ENCODE measurements at regions not wholly inside any gene's neighbourhood (a gene's known extent, or its start where the extent isn't known, plus 50 kb on each side); places are given as distances from the start of the nearest gene placed in this dataset.

GRCh38 chr6:134689177-134689576, 260.7 kb downstream of the ALDH8A1 start:
- Histone ChIP-seq H2AFZ (replicated peaks) (no peak overlapping the region), H3K27ac (no peak overlapping the region), H3K79me2 (ENCODE audit: low read depth) (no peaks in the 10 kb centered on the region), H3F3A (ENCODE audit: low read depth) (no peaks in the 10 kb centered on the region), H3K9me3 (ENCODE audit: low read depth) (no peaks in the 10 kb centered on the region), H3K36me3 (no peaks in the 10 kb centered on the region), H3K4me3 (no peak overlapping the region), H3K4me2 (no peak overlapping the region), H3K4me1 (no peaks in the 10 kb centered on the region), H3K27me3 (no peaks in the 10 kb centered on the region), H3K9ac (no peak overlapping the region), H4K20me1 (ENCODE audit: low read depth) (no peaks in the 10 kb centered on the region)
- H3K27ac Mint-ChIP-seq = no peak overlapping the region
- peaks cover 8% of the 10 kb centered on the region for H3K27me3 Mint-ChIP-seq (ENCODE audit: insufficient read depth, low read depth)
- no peaks in the 10 kb centered on the region for H3K9me3 Mint-ChIP-seq
- no peaks in the 10 kb centered on the region for H3K36me3 Mint-ChIP-seq
- no peak overlapping the region for H3K4me3 Mint-ChIP-seq
- DNase-seq (ENCODE audit: low spot score) = no peak
- peaks cover 7% of the 10 kb centered on the region for H3K4me1 Mint-ChIP-seq
- TF ChIP-seq CTCF (IDR thresholded peaks at IDR 0.05) (no peak), EZH2phosphoT487 (IDR thresholded peaks at IDR 0.05) (no peak), EZH2 (IDR thresholded peaks at IDR 0.05) (no peak)

GRCh38 chr6:134686071-134686470, 263.8 kb downstream of the ALDH8A1 start:
- no peaks in the 10 kb centered on the region for H3K27me3 ChIP-seq
- DNase-seq (ENCODE audit: low spot score) = no peak
- Mint-ChIP-seq H3K4me1 (peaks cover 7% of the 10 kb centered on the region), H3K36me3 (no peaks in the 10 kb centered on the region), H3K27ac (no peak overlapping the region), H3K27me3 (ENCODE audit: insufficient read depth, low read depth) (peaks cover 8% of the 10 kb centered on the region), H3K4me3 (no peak overlapping the region), H3K9me3 (no peaks in the 10 kb centered on the region)
- H2AFZ ChIP-seq (replicated peaks) = no peak overlapping the region
- no peaks in the 10 kb centered on the region for H3K9me3 ChIP-seq (ENCODE audit: low read depth)
- no peak overlapping the region for H3K4me2 ChIP-seq
- H3K9ac ChIP-seq = no peak overlapping the region
- no peaks in the 10 kb centered on the region for H3K4me1 ChIP-seq
- H4K20me1 ChIP-seq (ENCODE audit: low read depth) = no peaks in the 10 kb centered on the region
- H3K36me3 ChIP-seq = no peaks in the 10 kb centered on the region
- TF ChIP-seq CTCF (IDR thresholded peaks at IDR 0.05) (no peak), EZH2phosphoT487 (IDR thresholded peaks at IDR 0.05) (no peak), EZH2 (IDR thresholded peaks at IDR 0.05) (no peak)
- H3F3A ChIP-seq (ENCODE audit: low read depth) = no peaks in the 10 kb centered on the region
- no peaks in the 10 kb centered on the region for H3K79me2 ChIP-seq (ENCODE audit: low read depth)
- no peak overlapping the region for H3K27ac ChIP-seq
- H3K4me3 ChIP-seq = no peak overlapping the region

GRCh38 chr6:134684423-134684795, 265.5 kb downstream of the ALDH8A1 start:
- Histone ChIP-seq H3K4me1 (no peaks in the 10 kb centered on the region), H3K27ac (no peak overlapping the region), H3K4me3 (no peak overlapping the region), H3K27me3 (no peaks in the 10 kb centered on the region), H4K20me1 (ENCODE audit: low read depth) (no peaks in the 10 kb centered on the region), H3K4me2 (no peak overlapping the region), H2AFZ (replicated peaks) (no peak overlapping the region), H3K9me3 (ENCODE audit: low read depth) (no peaks in the 10 kb centered on the region), H3K79me2 (ENCODE audit: low read depth) (no peaks in the 10 kb centered on the region), H3K36me3 (no peaks in the 10 kb centered on the region), H3K9ac (no peak overlapping the region), H3F3A (ENCODE audit: low read depth) (no peaks in the 10 kb centered on the region)
- Mint-ChIP-seq H3K4me1 (peaks cover 5% of the 10 kb centered on the region), H3K27ac (no peak overlapping the region), H3K9me3 (no peaks in the 10 kb centered on the region), H3K4me3 (no peak overlapping the region), H3K36me3 (no peaks in the 10 kb centered on the region), H3K27me3 (ENCODE audit: insufficient read depth, low read depth) (no peaks in the 10 kb centered on the region)
- no peak for DNase-seq (ENCODE audit: low spot score)
- TF ChIP-seq EZH2 (IDR thresholded peaks at IDR 0.05) = no peak
- no peak for TF ChIP-seq CTCF (IDR thresholded peaks at IDR 0.05)
- TF ChIP-seq EZH2phosphoT487 (IDR thresholded peaks at IDR 0.05) = no peak

All from neural progenitor cell (in vitro differentiated cells).